Spleen (tissue), 11 donors: ENCODE measurements at regions not wholly inside any gene's neighbourhood (a gene's known extent, or its start where the extent isn't known, plus 50 kb on each side); places are given as distances from the start of the nearest gene placed in this dataset.

ENCODE experiments used
- DNase-seq: peaks from one replicate; pipeline ENCODE4 v3.0.0-alpha.2; 2020
- H3K27ac ChIP-seq, 8 donors: fragments of 200-600 bp; sonication (generic) in 7 of 8; 1 replicate in 4 of 8; 2 replicates in 4 of 8; pipeline versions ENCODE4 v1.5.0 to v1.8.0; 2016 to 2021; ENCODE audit warnings: inconsistent platforms in 4 of 8, mild to moderate bottlenecking in 4 of 8, moderate library complexity in 1 of 8
- H3K27me3 ChIP-seq, 7 donors: fragments of 200-600 bp; sonication (generic) in 6 of 7; replicated peaks in 1 of 7; 1 replicate in 4 of 7; 2 replicates in 3 of 7; pipeline versions ENCODE4 v1.5.0 to v1.8.0; 2016 to 2021; ENCODE audit warnings: inconsistent platforms in 3 of 7, mild to moderate bottlenecking in 1 of 7
- H3K36me3 ChIP-seq, 6 donors: fragments of 200-600 bp; sonication (generic) in 5 of 6; 1 replicate in 4 of 6; 2 replicates in 2 of 6; pipeline versions ENCODE4 v1.5.0 to v1.8.0; 2016 to 2021; ENCODE audit warnings: inconsistent platforms in 2 of 6
- H3K4me1 ChIP-seq, 6 donors: fragments of 200-600 bp; sonication (generic) in 5 of 6; 1 replicate in 3 of 6; 2 replicates in 3 of 6; pipeline versions ENCODE4 v1.5.0 to v1.8.0; 2016 to 2021; ENCODE audit warnings: inconsistent platforms in 3 of 6
- H3K4me3 ChIP-seq, 8 donors: fragments of 200-600 bp; sonication (generic) in 7 of 8; 1 replicate in 4 of 8; 2 replicates in 4 of 8; pipeline versions ENCODE4 v1.5.0 to v1.8.0; 2016 to 2021; ENCODE audit warnings: inconsistent platforms in 4 of 8, mild to moderate bottlenecking in 4 of 8, moderate library complexity in 2 of 8
- H3K9me3 ChIP-seq, 8 donors: fragments of 200-600 bp; sonication (generic) in 7 of 8; 1 replicate in 4 of 8; 2 replicates in 4 of 8; pipeline versions ENCODE4 v1.5.0 to v1.8.0; 2016 to 2021; ENCODE audit warnings: inconsistent platforms in 4 of 8
- POLR2A ChIP-seq, 3 donors: fragments of 450-650 bp; IDR thresholded peaks; one replicate each; pipeline ENCODE4 v1.5.1; 2017; ENCODE audit warnings: antibody characterized with exemption in 3 of 3, mild to moderate bottlenecking in 1 of 3
- POLR2AphosphoS5 ChIP-seq, 3 donors: sonication (generic); formaldehyde crosslinking; IDR thresholded peaks; one replicate each; pipeline ENCODE4 v1.5.1; 2017; ENCODE audit warnings: antibody characterized with exemption in 3 of 3
- WGBS, 5 donors: extraction: QIAGEN DNeasy Blood & Tissue Kit in 3 of 5; methylation state at CpG; one replicate each; pipeline versions ENCODE4 v1.1.5 to v1.1.7; 2013 to 2018; 5-methylcytosine and 5-hydroxymethylcytosine counted together
- intact Hi-C: fragments of 100-400 bp; cut with DNase I; formaldehyde crosslinking; loops from one replicate; pipeline ENCODE4 v1.15.0; 2023; ENCODE audit warnings: low total_unique reads
- TF ChIP-seq, protein P1 (sequence below), 11 experiments: fragments of 200-600 bp in 7 of 11; fragments of 450-650 bp in 4 of 11; sonication (generic) in 4 of 11; IDR thresholded peaks in 8 of 11; conservative IDR thresholded peaks in 3 of 11; 1 replicate in 7 of 11; 2 replicates in 4 of 11; pipeline versions ENCODE4 v1.4.0 to v1.8.0; 2016 to 2021; ENCODE audit warnings: antibody characterized with exemption in 11 of 11, inconsistent platforms in 4 of 11, mild to moderate bottlenecking in 1 of 11
- donor health status: healthy with polysubstance abuse.
- donor health status: DM: no; HTN: no; CAD: no; lungs with moderate emphysema.
- donor health status: DM: no; HTN: no; CAD: no.
- donor health status: Bipolar disorder and iron deficiency.
- donor health status: healthy.
- donor health status: DM: no; HTN: no; CAD: no.
- donor health status: DM: yes; HTN: yes; CAD: no.

DNA sequence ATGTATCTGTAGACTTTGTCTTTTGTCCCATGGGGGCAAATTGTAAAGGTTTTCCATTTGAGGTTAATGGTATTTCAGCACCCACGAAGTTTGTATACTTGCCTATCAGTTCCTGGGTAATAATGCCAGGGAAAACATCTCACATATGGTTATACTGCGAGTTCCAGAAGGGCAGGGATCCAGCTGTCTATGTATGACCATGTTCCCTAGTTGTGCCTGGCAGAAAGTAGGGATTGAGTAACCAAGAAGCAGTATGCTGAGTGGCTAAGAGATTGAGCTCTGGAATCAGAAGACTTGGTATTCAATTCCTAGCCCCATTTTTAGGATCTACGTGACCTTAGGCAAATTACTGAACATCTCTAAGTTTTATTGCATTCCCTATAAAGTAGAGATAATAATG, 173.2 kb upstream of the PWP1 start:
- Histone ChIP-seq H3K27ac (no peak overlapping the region), H3K4me3 (no peak overlapping the region), H3K4me1 (no peaks in the 10 kb centered on the region), H3K9me3 (no peaks in the 10 kb centered on the region), H3K27me3 (peaks cover 0 to 8% (median 0%) of the 10 kb centered on the region in 7 donors), H3K36me3 (no peaks in the 10 kb centered on the region)
- 44 to 80% (median 78%) methylated on average over 3 of the region's 3 CpGs for WGBS, 5 donors
- TF ChIP-seq, protein P1, sequence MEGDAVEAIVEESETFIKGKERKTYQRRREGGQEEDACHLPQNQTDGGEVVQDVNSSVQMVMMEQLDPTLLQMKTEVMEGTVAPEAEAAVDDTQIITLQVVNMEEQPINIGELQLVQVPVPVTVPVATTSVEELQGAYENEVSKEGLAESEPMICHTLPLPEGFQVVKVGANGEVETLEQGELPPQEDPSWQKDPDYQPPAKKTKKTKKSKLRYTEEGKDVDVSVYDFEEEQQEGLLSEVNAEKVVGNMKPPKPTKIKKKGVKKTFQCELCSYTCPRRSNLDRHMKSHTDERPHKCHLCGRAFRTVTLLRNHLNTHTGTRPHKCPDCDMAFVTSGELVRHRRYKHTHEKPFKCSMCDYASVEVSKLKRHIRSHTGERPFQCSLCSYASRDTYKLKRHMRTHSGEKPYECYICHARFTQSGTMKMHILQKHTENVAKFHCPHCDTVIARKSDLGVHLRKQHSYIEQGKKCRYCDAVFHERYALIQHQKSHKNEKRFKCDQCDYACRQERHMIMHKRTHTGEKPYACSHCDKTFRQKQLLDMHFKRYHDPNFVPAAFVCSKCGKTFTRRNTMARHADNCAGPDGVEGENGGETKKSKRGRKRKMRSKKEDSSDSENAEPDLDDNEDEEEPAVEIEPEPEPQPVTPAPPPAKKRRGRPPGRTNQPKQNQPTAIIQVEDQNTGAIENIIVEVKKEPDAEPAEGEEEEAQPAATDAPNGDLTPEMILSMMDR (IDR thresholded peaks at IDR 0.05 in 8 of 11, conservative IDR thresholded peaks at IDR 0.05 in 3 of 11): no peak
- no peak for TF ChIP-seq POLR2AphosphoS5 (IDR thresholded peaks at IDR 0.05)
- TF ChIP-seq POLR2A (IDR thresholded peaks at IDR 0.05): no peak
- DNase-seq: no peak
- intact Hi-C loops: no loop called here

DNA sequence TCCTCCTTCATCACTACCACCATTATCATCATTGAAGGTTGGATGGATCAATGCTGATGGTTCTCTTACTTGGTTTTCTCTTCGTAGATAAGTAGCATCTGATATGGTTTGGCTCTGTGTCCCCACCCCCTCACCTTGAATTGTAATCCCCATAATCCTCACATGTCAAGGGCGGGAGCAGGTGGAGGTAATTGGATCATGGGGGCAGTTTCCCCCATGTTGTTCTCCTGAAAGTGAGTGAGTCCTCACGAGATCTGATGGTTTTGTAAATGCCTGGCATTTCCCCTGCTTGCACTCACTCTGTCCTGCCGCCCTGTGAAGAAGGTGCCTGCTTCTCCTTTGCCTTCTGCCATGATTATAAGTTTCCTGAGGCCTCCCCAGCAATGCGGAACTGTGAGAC, 172.4 kb upstream of the PWP1 start:
- intact Hi-C loops: no loop called here
- 53 to 80% (median 65%) methylated on average over 5 of the region's 5 CpGs for WGBS, 5 donors
- H3K9me3 ChIP-seq: no peaks in the 10 kb centered on the region

DNA sequence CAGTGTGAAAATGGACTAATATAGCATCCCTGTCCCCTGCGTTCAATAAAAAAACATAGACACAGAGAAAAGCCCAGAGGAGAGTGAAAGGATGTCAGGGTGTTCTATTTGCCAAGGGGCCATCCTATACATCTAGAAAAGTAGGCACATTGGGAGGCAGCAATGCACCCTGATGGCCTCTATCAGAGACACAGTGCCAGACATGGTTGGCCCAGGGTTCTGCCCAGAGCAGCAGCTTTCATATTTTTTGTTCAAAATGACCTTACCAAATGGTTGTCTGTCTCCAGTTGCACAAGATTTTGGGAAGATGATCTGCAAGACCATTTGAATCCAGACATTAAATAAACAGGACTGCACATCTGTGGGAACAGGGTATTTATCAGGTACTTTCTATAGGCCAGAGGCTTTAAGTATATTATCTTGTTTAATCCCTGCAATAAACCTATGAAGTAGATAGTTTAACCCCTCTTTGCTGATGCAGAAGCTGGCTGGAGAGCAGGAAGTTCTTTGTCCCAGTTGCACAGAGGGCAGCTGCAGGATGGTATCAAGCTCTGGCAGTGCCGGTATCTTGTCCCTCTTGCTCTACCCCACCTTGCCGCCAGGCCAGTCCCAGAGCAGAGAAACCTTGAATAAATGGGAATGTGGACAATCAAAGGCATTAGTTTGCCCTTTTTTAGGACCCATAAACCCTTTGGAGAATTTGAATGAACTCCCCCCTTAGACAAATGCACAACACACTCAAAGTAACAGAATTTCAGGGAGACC, 171.8 kb upstream of the PWP1 start:
- H3K36me3 ChIP-seq: no peaks in the 10 kb centered on the region
- H3K4me3 ChIP-seq: no peak overlapping the region
- intact Hi-C loops: no loop called here
- TF ChIP-seq POLR2A (IDR thresholded peaks at IDR 0.05): no peak
- TF ChIP-seq, protein P1 (IDR thresholded peaks at IDR 0.05 in 8 of 11, conservative IDR thresholded peaks at IDR 0.05 in 3 of 11): no peak
- no peak for TF ChIP-seq POLR2AphosphoS5 (IDR thresholded peaks at IDR 0.05)
- H3K27me3 ChIP-seq: peaks cover 0 to 8% (median 0%) of the 10 kb centered on the region in 7 donors
- H3K4me1 ChIP-seq: no peaks in the 10 kb centered on the region
- H3K27ac ChIP-seq: no peak overlapping the region
- no peaks in the 10 kb centered on the region for H3K9me3 ChIP-seq
- DNase-seq: no peak
- WGBS, 5 donors: 72 to 92% (median 83%) methylated on average over 3 of the region's 3 CpGs

More for the DNA sequence above, 172.4 kb upstream of the PWP1 start:
- Histone ChIP-seq H3K4me1 (no peaks in the 10 kb centered on the region), H3K27ac (no peak overlapping the region), H3K36me3 (no peaks in the 10 kb centered on the region), H3K27me3 (peaks cover 0 to 8% (median 0%) of the 10 kb centered on the region in 7 donors), H3K4me3 (no peak overlapping the region)
- no peak for DNase-seq
- no peak for TF ChIP-seq POLR2AphosphoS5 (IDR thresholded peaks at IDR 0.05)

DNA sequence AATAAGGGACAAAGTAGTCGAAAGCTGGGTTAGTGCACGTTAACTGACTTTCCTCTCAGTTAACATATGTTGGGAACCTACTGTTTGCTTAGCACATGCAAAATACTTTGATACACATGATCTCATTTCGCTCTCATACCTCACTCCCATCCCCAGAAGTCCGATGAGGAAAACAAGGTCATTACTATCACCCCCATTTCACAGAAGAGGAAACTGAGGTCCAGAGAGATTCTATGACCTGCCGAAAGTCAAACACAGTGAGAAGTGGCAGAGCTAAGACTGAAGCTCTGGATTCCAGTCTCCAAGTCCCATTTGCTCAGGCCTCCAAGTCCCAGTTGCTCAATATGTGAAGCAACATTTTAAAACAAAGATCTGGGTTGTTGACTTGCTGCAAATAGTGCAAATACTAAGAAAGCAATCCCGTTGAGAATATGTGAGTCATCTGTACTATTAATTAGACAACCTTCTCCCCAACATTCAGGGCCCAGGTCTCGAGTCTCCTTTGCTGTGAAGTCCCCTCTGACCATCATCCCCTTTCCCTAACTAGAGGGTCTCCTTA, 170.6 kb upstream of the PWP1 start:
- intact Hi-C loops: no loop called here
- Histone ChIP-seq H3K27ac (no peak overlapping the region), H3K9me3 (no peaks in the 10 kb centered on the region), H3K36me3 (no peaks in the 10 kb centered on the region), H3K4me1 (no peaks in the 10 kb centered on the region), H3K27me3 (no peaks in the 10 kb centered on the region), H3K4me3 (no peak overlapping the region)
- WGBS, 5 donors: 71 to 90% (median 81%) methylated on average over 7 of the region's 7 CpGs
- TF ChIP-seq, protein P1 (IDR thresholded peaks at IDR 0.05 in 8 of 11, conservative IDR thresholded peaks at IDR 0.05 in 3 of 11): no peak
- no peak for TF ChIP-seq POLR2AphosphoS5 (IDR thresholded peaks at IDR 0.05)
- no peak for TF ChIP-seq POLR2A (IDR thresholded peaks at IDR 0.05)
- DNase-seq: no peak
